ENCODE measurements at regions not wholly inside any gene's neighbourhood (a gene's known extent, or its start where the extent isn't known, plus 50 kb on each side); places are given as distances from the start of the nearest gene placed in this dataset.

DNA sequence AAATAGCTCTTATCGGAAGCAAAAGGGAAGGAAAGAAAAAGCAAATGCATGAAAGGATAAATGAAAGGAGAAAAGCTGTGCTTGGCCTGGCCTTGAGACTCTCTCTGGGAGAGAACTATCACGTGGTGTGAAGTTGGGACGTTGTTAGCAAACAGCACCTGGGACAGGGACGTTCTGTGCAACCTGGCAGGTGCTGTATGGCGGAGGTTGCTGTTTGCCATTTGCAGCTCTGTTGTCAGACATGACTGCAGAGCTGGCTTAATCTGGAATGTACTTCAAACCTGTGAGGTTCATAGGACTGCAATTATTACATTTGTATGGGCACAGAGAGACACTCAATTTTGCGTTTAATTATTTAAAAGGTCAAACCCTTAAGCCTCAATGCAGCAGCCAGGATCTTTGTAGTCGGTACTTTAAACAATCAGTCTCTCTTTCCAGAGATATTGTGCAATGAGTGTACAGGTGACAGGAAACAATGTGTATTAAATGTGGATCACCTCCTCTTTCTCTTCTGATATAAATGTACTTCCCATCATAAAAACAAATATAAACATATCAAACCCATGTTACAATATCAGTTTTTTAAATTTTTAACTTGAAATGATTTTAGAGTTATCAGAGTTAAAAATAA lies 800.5 kb upstream of the KCND2 start:
- H3K4me2 ChIP-seq (ENCODE audit: low read length) = no peak overlapping the region
- H3K4me1 ChIP-seq (ENCODE audit: low read length) = no peaks in the 10 kb centered on the region
- H3K79me2 ChIP-seq (ENCODE audit: low read length) = no peaks in the 10 kb centered on the region
- H3K27me3 ChIP-seq (ENCODE audit: low read depth, low read length) = no peaks in the 10 kb centered on the region
- H2AFZ ChIP-seq (ENCODE audit: low read depth, low read length) = peak overlapping the region; percentile 68; the same call in 1 of the 2 replicates
- no peak for TF ChIP-seq EZH2phosphoT487 (IDR thresholded peaks at IDR 0.05; ENCODE audit: low read depth)
- TF ChIP-seq, protein P1, sequence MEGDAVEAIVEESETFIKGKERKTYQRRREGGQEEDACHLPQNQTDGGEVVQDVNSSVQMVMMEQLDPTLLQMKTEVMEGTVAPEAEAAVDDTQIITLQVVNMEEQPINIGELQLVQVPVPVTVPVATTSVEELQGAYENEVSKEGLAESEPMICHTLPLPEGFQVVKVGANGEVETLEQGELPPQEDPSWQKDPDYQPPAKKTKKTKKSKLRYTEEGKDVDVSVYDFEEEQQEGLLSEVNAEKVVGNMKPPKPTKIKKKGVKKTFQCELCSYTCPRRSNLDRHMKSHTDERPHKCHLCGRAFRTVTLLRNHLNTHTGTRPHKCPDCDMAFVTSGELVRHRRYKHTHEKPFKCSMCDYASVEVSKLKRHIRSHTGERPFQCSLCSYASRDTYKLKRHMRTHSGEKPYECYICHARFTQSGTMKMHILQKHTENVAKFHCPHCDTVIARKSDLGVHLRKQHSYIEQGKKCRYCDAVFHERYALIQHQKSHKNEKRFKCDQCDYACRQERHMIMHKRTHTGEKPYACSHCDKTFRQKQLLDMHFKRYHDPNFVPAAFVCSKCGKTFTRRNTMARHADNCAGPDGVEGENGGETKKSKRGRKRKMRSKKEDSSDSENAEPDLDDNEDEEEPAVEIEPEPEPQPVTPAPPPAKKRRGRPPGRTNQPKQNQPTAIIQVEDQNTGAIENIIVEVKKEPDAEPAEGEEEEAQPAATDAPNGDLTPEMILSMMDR (IDR thresholded peaks at IDR 0.05; ENCODE audit: low read depth, low read length) = no peak
- H3K4me3 ChIP-seq (ENCODE audit: low read length) = no peak overlapping the region
- no peak overlapping the region for H3K27ac ChIP-seq (ENCODE audit: low read length)
- H3K36me3 ChIP-seq (replicated peaks; ENCODE audit: low read depth, low read length) = no peaks in the 10 kb centered on the region
- H3K9me3 ChIP-seq (ENCODE audit: insufficient read depth, low read length) = no peaks in the 10 kb centered on the region
- H4K20me1 ChIP-seq (ENCODE audit: insufficient read depth, low read length) = no peaks in the 10 kb centered on the region
- H3K9ac ChIP-seq (ENCODE audit: low read length) = no peak overlapping the region

DNA sequence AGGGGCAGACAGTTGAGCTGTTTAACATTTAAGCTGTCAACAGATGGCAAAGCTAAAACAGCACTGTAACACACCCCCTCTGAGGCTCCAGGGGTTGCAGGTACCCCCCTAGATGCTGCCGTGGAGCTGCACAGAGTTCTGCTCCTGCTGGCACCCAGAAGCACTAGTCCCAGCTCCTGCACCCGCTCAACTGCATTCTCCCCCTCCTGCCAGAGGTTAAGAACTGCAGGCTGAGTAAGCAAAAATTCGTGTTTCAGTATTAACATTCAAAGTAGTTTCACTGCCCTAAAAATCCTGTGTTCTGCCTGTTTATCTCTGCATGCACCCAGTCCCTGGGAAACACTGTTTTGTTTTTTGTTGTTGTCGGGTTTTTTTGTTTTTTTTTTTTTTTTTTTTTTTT lies 790.8 kb upstream of the KCND2 start:
- H3K36me3 ChIP-seq (replicated peaks; ENCODE audit: low read depth, low read length) = no peaks in the 10 kb centered on the region
- TF ChIP-seq EZH2phosphoT487 (IDR thresholded peaks at IDR 0.05; ENCODE audit: low read depth) = no peak
- TF ChIP-seq, protein P1 (IDR thresholded peaks at IDR 0.05; ENCODE audit: low read depth, low read length) = peak; percentile 50
- no peak overlapping the region for H3K27ac ChIP-seq (ENCODE audit: low read length)
- no peaks in the 10 kb centered on the region for H3K9me3 ChIP-seq (ENCODE audit: insufficient read depth, low read length)
- H3K79me2 ChIP-seq (ENCODE audit: low read length) = no peaks in the 10 kb centered on the region
- H3K4me3 ChIP-seq (ENCODE audit: low read length) = no peak overlapping the region
- H4K20me1 ChIP-seq (ENCODE audit: insufficient read depth, low read length) = no peaks in the 10 kb centered on the region
- no peak overlapping the region for H3K9ac ChIP-seq (ENCODE audit: low read length)
- H3K4me2 ChIP-seq (ENCODE audit: low read length) = peak overlapping the region; percentile 42
- H3K4me1 ChIP-seq (ENCODE audit: low read length) = peaks cover 21% of the 10 kb centered on the region
- peak overlapping the region; percentile 33; the same call in 1 of the 2 replicates for H2AFZ ChIP-seq (ENCODE audit: low read depth, low read length)
- no peaks in the 10 kb centered on the region for H3K27me3 ChIP-seq (ENCODE audit: low read depth, low read length)

DNA sequence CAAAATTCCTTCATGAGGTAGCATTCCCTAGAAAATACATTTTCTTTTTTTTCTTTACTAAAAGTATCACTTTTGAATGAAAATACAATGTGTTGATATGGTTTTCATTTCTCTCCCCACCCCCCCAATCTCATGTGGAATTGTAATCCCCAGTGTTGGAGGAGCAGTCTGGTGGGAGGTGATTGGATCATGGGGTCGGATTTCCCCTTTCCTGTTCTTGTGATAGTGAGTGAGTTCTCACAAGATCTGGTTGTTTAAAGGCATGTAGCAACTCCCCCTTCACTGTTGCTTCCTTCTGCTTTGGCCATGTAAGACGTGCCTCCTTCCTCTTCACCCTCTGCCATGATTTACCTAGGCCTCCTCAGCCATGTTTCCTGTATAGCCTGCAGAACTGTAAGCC lies 790.3 kb upstream of the KCND2 start:
- no peaks in the 10 kb centered on the region for H3K27me3 ChIP-seq (ENCODE audit: low read depth, low read length)
- TF ChIP-seq, protein P1 (IDR thresholded peaks at IDR 0.05; ENCODE audit: low read depth, low read length) = no peak
- no peak for TF ChIP-seq EZH2phosphoT487 (IDR thresholded peaks at IDR 0.05; ENCODE audit: low read depth)
- no peaks in the 10 kb centered on the region for H3K79me2 ChIP-seq (ENCODE audit: low read length)
- peaks cover 21% of the 10 kb centered on the region for H3K4me1 ChIP-seq (ENCODE audit: low read length)
- 0 out of 2 replicates have a peak overlapping the region, but pooled peaks have one; percentile 4 for H3K4me2 ChIP-seq (ENCODE audit: low read length)
- H3K4me3 ChIP-seq (ENCODE audit: low read length) = no peak overlapping the region
- no peaks in the 10 kb centered on the region for H3K9me3 ChIP-seq (ENCODE audit: insufficient read depth, low read length)
- H3K27ac ChIP-seq (ENCODE audit: low read length) = no peak overlapping the region; the same call in 1 of the 2 replicates
- no peak overlapping the region for H2AFZ ChIP-seq (ENCODE audit: low read depth, low read length)
- no peak overlapping the region for H3K9ac ChIP-seq (ENCODE audit: low read length)
- no peaks in the 10 kb centered on the region for H3K36me3 ChIP-seq (replicated peaks; ENCODE audit: low read depth, low read length)
- no peaks in the 10 kb centered on the region for H4K20me1 ChIP-seq (ENCODE audit: insufficient read depth, low read length)

DNA sequence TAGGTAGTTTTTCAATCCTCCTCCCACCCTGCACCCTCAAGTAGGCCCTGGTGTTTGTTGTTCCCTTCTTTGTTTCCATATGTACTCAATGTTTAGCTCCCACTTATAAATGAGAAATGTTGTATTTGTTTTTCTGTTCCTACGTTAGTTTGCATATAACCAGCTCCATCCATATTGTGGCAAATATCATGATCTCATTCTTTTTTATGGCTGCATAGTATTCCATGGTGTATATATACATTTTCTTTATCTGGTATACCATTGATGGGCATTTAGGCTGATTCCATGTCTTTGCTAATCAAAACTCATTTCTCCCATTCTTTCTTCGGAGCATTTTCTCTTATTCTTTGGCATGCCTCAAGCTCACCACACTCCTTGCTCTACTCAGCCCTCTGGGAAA lies 789.6 kb upstream of the KCND2 start:
- H3K27me3 ChIP-seq (ENCODE audit: low read depth, low read length) = no peaks in the 10 kb centered on the region
- H3K27ac ChIP-seq (ENCODE audit: low read length) = no peak overlapping the region
- no peak overlapping the region for H2AFZ ChIP-seq (ENCODE audit: low read depth, low read length)
- peaks cover 21% of the 10 kb centered on the region for H3K4me1 ChIP-seq (ENCODE audit: low read length)
- TF ChIP-seq, protein P1 (IDR thresholded peaks at IDR 0.05; ENCODE audit: low read depth, low read length) = no peak
- TF ChIP-seq EZH2phosphoT487 (IDR thresholded peaks at IDR 0.05; ENCODE audit: low read depth) = no peak
- no peak overlapping the region for H3K9ac ChIP-seq (ENCODE audit: low read length)
- H3K36me3 ChIP-seq (replicated peaks; ENCODE audit: low read depth, low read length) = no peaks in the 10 kb centered on the region
- H3K4me3 ChIP-seq (ENCODE audit: low read length) = no peak overlapping the region
- no peak overlapping the region for H3K4me2 ChIP-seq (ENCODE audit: low read length)
- H4K20me1 ChIP-seq (ENCODE audit: insufficient read depth, low read length) = no peaks in the 10 kb centered on the region
- H3K9me3 ChIP-seq (ENCODE audit: insufficient read depth, low read length) = no peaks in the 10 kb centered on the region
- no peaks in the 10 kb centered on the region for H3K79me2 ChIP-seq (ENCODE audit: low read length)

Measured in OCI-LY3 (cell line).